ENCODE measurements at regions not wholly inside any gene's neighbourhood (a gene's known extent, or its start where the extent isn't known, plus 50 kb on each side); places are given as distances from the start of the nearest gene placed in this dataset.

GRCh38 chr10:8349610-8350249 lies 295.2 kb downstream of the GATA3 start:
- Histone ChIP-seq H3K27ac (no peak overlapping the region), H3K4me1 (no peaks in the 10 kb centered on the region), H3K4me3 (no peak overlapping the region), H3K36me3 (no peaks in the 10 kb centered on the region), H3K27me3 (peaks cover 0 to 15% (median 0%) of the 10 kb centered on the region in 4 donors), H3K9me3 (no peaks in the 10 kb centered on the region)
- 64 to 66% methylated on average over 10 of the region's 10 CpGs for WGBS, 2 donors
- DNase-seq: no peak
- TF ChIP-seq CTCF (IDR thresholded peaks at IDR 0.05): no peak
- TF ChIP-seq POLR2A (IDR thresholded peaks at IDR 0.05): no peak
- intact Hi-C loops (cut with DNase I): no loop called here

- Histone ChIP-seq H3K27me3 (peaks cover 0 to 20% (median 0%) of the 10 kb centered on the region in 4 donors), H3K36me3 (no peaks in the 10 kb centered on the region), H3K9me3 (no peaks in the 10 kb centered on the region), H3K4me3 (no peak overlapping the region), H3K4me1 (no peaks in the 10 kb centered on the region), H3K27ac (no peak overlapping the region)
- DNase-seq: no peak
- intact Hi-C loops (cut with DNase I): no loop called here
- TF ChIP-seq CTCF (IDR thresholded peaks at IDR 0.05) (no peak), POLR2A (IDR thresholded peaks at IDR 0.05) (no peak)
- WGBS, 2 donors: 43 to 54% methylated on average over 5 of the region's 5 CpGs
These were observed 295.9 kb downstream of the GATA3 start for GRCh38 chr10:8350250-8350967.

GRCh38 chr10:8352171-8353075 lies 297.9 kb downstream of the GATA3 start:
- DNase-seq: no peak
- 89 to 91% methylated on average over 10 of the region's 10 CpGs for WGBS, 2 donors
- no peak for TF ChIP-seq POLR2A (IDR thresholded peaks at IDR 0.05)
- TF ChIP-seq CTCF (IDR thresholded peaks at IDR 0.05): no peak
- no peaks in the 10 kb centered on the region for H3K4me1 ChIP-seq
- intact Hi-C loops (cut with DNase I): no loop called here
- no peak overlapping the region for H3K4me3 ChIP-seq
- peaks cover 0 to 30% (median 0%) of the 10 kb centered on the region in 4 donors for H3K27me3 ChIP-seq
- no peaks in the 10 kb centered on the region for H3K36me3 ChIP-seq
- no peaks in the 10 kb centered on the region for H3K9me3 ChIP-seq
- H3K27ac ChIP-seq: no peak overlapping the region

- Histone ChIP-seq H3K27me3 (peaks cover 0 to 16% (median 0%) of the 10 kb centered on the region in 4 donors), H3K4me1 (no peaks in the 10 kb centered on the region), H3K36me3 (no peaks in the 10 kb centered on the region), H3K9me3 (no peaks in the 10 kb centered on the region), H3K27ac (no peak overlapping the region), H3K4me3 (no peak overlapping the region)
- intact Hi-C loops (cut with DNase I): no loop called here
- no peak for DNase-seq
- TF ChIP-seq POLR2A (IDR thresholded peaks at IDR 0.05) (no peak), CTCF (IDR thresholded peaks at IDR 0.05) (no peak)
- WGBS, 2 donors: 84 to 85% methylated on average over 2 of the region's 2 CpGs
These were observed 301.8 kb downstream of the GATA3 start for GRCh38 chr10:8356283-8356682.

Data from esophagus squamous epithelium (tissue), 5 donors.